Astrocyte (in vitro differentiated cells and primary cell): ENCODE measurements at regions not wholly inside any gene's neighbourhood (a gene's known extent, or its start where the extent isn't known, plus 50 kb on each side); places are given as distances from the start of the nearest gene placed in this dataset.

Experiments
- EZH2 ChIP-seq: IDR thresholded peaks from 2 replicates; pipeline ENCODE4 v1.6.1; 2012; ENCODE audit warnings: mild to moderate bottlenecking, low read length, inconsistent platforms; ENCODE audit not compliant: insufficient read depth
- TF ChIP-seq, protein P1 (sequence below): IDR thresholded peaks from 2 replicates; pipeline ENCODE4 v1.5.1; 2011; ENCODE audit warnings: low read depth, mild to moderate bottlenecking, inconsistent platforms, low read length, moderate library complexity; ENCODE audit not compliant: insufficient read depth

DNA sequence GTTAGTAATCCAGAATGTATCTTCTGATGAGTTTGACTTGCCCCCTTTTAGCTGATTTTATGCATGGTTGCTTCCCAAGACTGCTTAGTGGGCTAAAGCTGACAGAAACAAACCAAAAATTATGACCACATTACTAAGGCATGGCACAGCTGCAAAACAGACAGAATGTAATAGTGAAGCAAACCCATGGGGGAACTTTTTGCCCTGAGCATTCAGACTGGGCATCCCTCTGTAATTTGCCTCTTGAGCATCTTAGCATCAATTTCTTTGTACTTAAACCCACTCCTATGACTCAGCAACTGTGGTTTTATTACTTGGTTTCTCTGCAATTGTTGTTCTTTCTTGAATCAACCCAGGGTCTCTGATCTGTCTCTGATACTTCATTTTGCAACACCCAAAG, 487.3 kb upstream of the DCC start:
- TF ChIP-seq, protein P1, sequence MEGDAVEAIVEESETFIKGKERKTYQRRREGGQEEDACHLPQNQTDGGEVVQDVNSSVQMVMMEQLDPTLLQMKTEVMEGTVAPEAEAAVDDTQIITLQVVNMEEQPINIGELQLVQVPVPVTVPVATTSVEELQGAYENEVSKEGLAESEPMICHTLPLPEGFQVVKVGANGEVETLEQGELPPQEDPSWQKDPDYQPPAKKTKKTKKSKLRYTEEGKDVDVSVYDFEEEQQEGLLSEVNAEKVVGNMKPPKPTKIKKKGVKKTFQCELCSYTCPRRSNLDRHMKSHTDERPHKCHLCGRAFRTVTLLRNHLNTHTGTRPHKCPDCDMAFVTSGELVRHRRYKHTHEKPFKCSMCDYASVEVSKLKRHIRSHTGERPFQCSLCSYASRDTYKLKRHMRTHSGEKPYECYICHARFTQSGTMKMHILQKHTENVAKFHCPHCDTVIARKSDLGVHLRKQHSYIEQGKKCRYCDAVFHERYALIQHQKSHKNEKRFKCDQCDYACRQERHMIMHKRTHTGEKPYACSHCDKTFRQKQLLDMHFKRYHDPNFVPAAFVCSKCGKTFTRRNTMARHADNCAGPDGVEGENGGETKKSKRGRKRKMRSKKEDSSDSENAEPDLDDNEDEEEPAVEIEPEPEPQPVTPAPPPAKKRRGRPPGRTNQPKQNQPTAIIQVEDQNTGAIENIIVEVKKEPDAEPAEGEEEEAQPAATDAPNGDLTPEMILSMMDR = no peak
- no peak for TF ChIP-seq EZH2
